Epithelial cell of prostate (primary cell): ENCODE measurements at regions not wholly inside any gene's neighbourhood (a gene's known extent, or its start where the extent isn't known, plus 50 kb on each side); places are given as distances from the start of the nearest gene placed in this dataset.

Experiments used
- DNase-seq: peaks from one replicate; pipeline ENCODE4 v3.0.0-alpha.2; 2011; ENCODE audit warnings: low read depth, low spot score
- H3K27ac ChIP-seq: fragments of 450-650 bp; 2 replicates; pipeline ENCODE4 v1.5.1; 2017; ENCODE audit warnings: mild to moderate bottlenecking

GRCh38 chr13:75071395-75071794 lies 410.6 kb downstream of the TBC1D4 start:
- no peak for DNase-seq
- no peak overlapping the region for H3K27ac ChIP-seq

- no peak overlapping the region for H3K27ac ChIP-seq
- DNase-seq = no peak
Measured at GRCh38 chr13:75061909-75062308, 420.1 kb downstream of the TBC1D4 start.

- DNase-seq = no peak
- no peak overlapping the region for H3K27ac ChIP-seq
Measured at GRCh38 chr13:75055296-75055695, 426.7 kb downstream of the TBC1D4 start.

- DNase-seq = no peak
Measured at GRCh38 chr13:75052616-75053015, 429.4 kb downstream of the TBC1D4 start.

GRCh38 chr13:75050419-75051046 lies 431.4 kb downstream of the TBC1D4 start:
- no peak overlapping the region for H3K27ac ChIP-seq
- no peak for DNase-seq

More at GRCh38 chr13:75052616-75053015, 429.4 kb downstream of the TBC1D4 start:
- H3K27ac ChIP-seq = no peak overlapping the region

GRCh38 chr13:75049735-75050335 lies 432.1 kb downstream of the TBC1D4 start:
- DNase-seq = no peak
- no peak overlapping the region for H3K27ac ChIP-seq

GRCh38 chr13:75042807-75043206 lies 439.2 kb downstream of the TBC1D4 start:
- DNase-seq = no peak
- H3K27ac ChIP-seq = no peak overlapping the region

- DNase-seq = no peak
- H3K27ac ChIP-seq = no peak overlapping the region
Measured at GRCh38 chr13:75038393-75039113, 443.4 kb downstream of the TBC1D4 start.

GRCh38 chr13:75025956-75026355 lies 456.0 kb downstream of the TBC1D4 start:
- H3K27ac ChIP-seq = no peak overlapping the region
- no peak for DNase-seq

- no peak overlapping the region for H3K27ac ChIP-seq
- no peak for DNase-seq
Measured at GRCh38 chr13:75024602-75025001, 457.4 kb downstream of the TBC1D4 start.

GRCh38 chr13:75023609-75024008 lies 458.4 kb downstream of the TBC1D4 start:
- no peak for DNase-seq
- H3K27ac ChIP-seq = no peak overlapping the region

GRCh38 chr13:75021151-75021550 lies 460.8 kb downstream of the TBC1D4 start:
- no peak for DNase-seq
- H3K27ac ChIP-seq = no peak overlapping the region

GRCh38 chr13:75016225-75016624 lies 465.7 kb downstream of the TBC1D4 start:
- no peak for DNase-seq
- no peak overlapping the region for H3K27ac ChIP-seq

- no peak for DNase-seq
- H3K27ac ChIP-seq = no peak overlapping the region
Measured at GRCh38 chr13:75013818-75014217, 468.2 kb downstream of the TBC1D4 start.

GRCh38 chr13:75010941-75011340 lies 471.0 kb downstream of the TBC1D4 start:
- no peak for DNase-seq
- H3K27ac ChIP-seq = no peak overlapping the region

- no peak for DNase-seq
- no peak overlapping the region for H3K27ac ChIP-seq
Measured at GRCh38 chr13:75008926-75009325, 473.0 kb downstream of the TBC1D4 start.

GRCh38 chr13:74990992-74991391 lies 491.0 kb downstream of the TBC1D4 start:
- DNase-seq = no peak
- H3K27ac ChIP-seq = no peak overlapping the region

GRCh38 chr13:74987124-74987690 lies 494.8 kb downstream of the TBC1D4 start:
- no peak for DNase-seq
- H3K27ac ChIP-seq = no peak overlapping the region

GRCh38 chr13:74986609-74987008 lies 495.4 kb downstream of the TBC1D4 start:
- no peak for DNase-seq

GRCh38 chr13:74979703-74980102 lies 502.3 kb downstream of the TBC1D4 start:
- peak; percentile 10 for DNase-seq

More at GRCh38 chr13:74986609-74987008, 495.4 kb downstream of the TBC1D4 start:
- no peak overlapping the region for H3K27ac ChIP-seq

GRCh38 chr13:74978591-74978990 lies 503.4 kb downstream of the TBC1D4 start:
- no peak for DNase-seq
- no peak overlapping the region for H3K27ac ChIP-seq

More at GRCh38 chr13:74979703-74980102, 502.3 kb downstream of the TBC1D4 start:
- no peak overlapping the region for H3K27ac ChIP-seq
